ENCODE measurements at regions not wholly inside any gene's neighbourhood (a gene's known extent, or its start where the extent isn't known, plus 50 kb on each side); places are given as distances from the start of the nearest gene placed in this dataset.

- TF ChIP-seq CTCF (IDR thresholded peaks at IDR 0.05; ENCODE audit: low read length) (no peak), EZH2 (optimal IDR thresholded peaks at IDR 0.05; ENCODE audit: low read depth, low read length) (no peak)
Observed at GRCh38 chr16:11448796-11449416, 103.6 kb downstream of the RMI2 start.

Data from MM.1S (cell line).